Thymus (tissue), 11 donors: ENCODE measurements at regions not wholly inside any gene's neighbourhood (a gene's known extent, or its start where the extent isn't known, plus 50 kb on each side); places are given as distances from the start of the nearest gene placed in this dataset.
"Not testable (repeated sequence)": the region's sequence is repeated elsewhere in the genome, so short reads cannot be mapped to it uniquely, and the experiment has no call there.

ENCODE experiments used
- DNase-seq, 9 donors: peaks; one replicate each; pipeline ENCODE4 v3.0.0-alpha.2; 2013; ENCODE audit warnings: low spot score in 9 of 9, low read depth in 6 of 9, missing footprints in 1 of 9
- H3K27ac ChIP-seq, 2 donors: one replicate each; pipeline ENCODE4 v1.5.1; 2013; ENCODE audit warnings: control low read depth in 1 of 2, low read depth in 1 of 2, low read length in 1 of 2, mild to moderate bottlenecking in 1 of 2, moderate library complexity in 1 of 2
- H3K27me3 ChIP-seq, 2 donors: one replicate each; pipeline ENCODE4 v1.5.1; 2013; ENCODE audit warnings: low read length in 1 of 2; ENCODE audit not compliant: control insufficient read depth in 2 of 2, insufficient read depth in 1 of 2
- H3K36me3 ChIP-seq, 2 donors: one replicate each; pipeline ENCODE4 v1.5.1; 2013; ENCODE audit warnings: low read length in 1 of 2, mild to moderate bottlenecking in 1 of 2, moderate library complexity in 1 of 2; ENCODE audit not compliant: control insufficient read depth in 2 of 2, insufficient read depth in 2 of 2
- H3K4me1 ChIP-seq, 2 donors: one replicate each; pipeline ENCODE4 v1.5.1; 2013; ENCODE audit warnings: low read length in 2 of 2; ENCODE audit not compliant: control insufficient read depth in 2 of 2, insufficient read depth in 2 of 2
- H3K4me3 ChIP-seq, 2 donors: one replicate each; pipeline ENCODE4 v1.5.1; 2013; ENCODE audit warnings: low read length in 2 of 2, control low read depth in 1 of 2, mild to moderate bottlenecking in 1 of 2
- H3K9me3 ChIP-seq, 2 donors: one replicate each; pipeline ENCODE4 v1.5.1; 2013; ENCODE audit warnings: low read length in 1 of 2, mild to moderate bottlenecking in 1 of 2; ENCODE audit not compliant: control insufficient read depth in 2 of 2, insufficient read depth in 1 of 2
- whole genome bisulfite sequencing: extraction: QIAGEN DNeasy Blood & Tissue Kit; methylation state at CpG from one replicate; pipeline ENCODE4 v1.1.7; 2013; 5-methylcytosine and 5-hydroxymethylcytosine counted together
- donor health status: healthy.

DNA sequence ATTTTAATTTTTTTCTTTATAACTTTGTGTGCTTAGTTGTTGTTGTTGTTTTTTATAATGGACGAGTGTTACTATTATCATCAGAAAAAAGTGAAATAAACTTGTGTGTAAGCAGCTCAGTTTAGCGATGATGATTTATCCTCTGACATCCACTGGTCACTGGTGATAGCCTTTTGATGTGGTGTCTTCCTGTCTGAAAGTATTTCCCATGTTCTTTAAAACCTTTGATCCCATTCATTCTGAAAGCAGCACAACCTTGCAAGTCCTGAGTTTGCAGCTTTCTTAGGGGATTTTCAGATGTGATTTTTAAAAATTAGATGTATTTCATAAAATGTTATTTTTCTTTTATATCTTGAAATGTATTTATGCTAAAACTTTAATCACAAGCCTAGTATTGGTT, 85.9 kb upstream of the ZPLD1 start:
- no peak for DNase-seq
- Histone ChIP-seq H3K4me1 (no peaks in the 10 kb centered on the region), H3K36me3 (no peaks in the 10 kb centered on the region), H3K27me3 (no peaks in the 10 kb centered on the region), H3K9me3 (no peaks in the 10 kb centered on the region), H3K27ac (no peak overlapping the region), H3K4me3 (no peak overlapping the region)
- WGBS: 87% methylated on average over 2 of the region's 2 CpGs

GRCh38 chr3:102353148-102353547, 81.7 kb upstream of the ZPLD1 start:
- Histone ChIP-seq H3K27me3 (no peaks in the 10 kb centered on the region), H3K9me3 (no peaks in the 10 kb centered on the region), H3K4me1 (no peaks in the 10 kb centered on the region), H3K27ac (no peak overlapping the region), H3K36me3 (no peaks in the 10 kb centered on the region), H3K4me3 (no peak overlapping the region)
- WGBS: 90% methylated on average over 4 of the region's 4 CpGs
- DNase-seq: no peak

DNA sequence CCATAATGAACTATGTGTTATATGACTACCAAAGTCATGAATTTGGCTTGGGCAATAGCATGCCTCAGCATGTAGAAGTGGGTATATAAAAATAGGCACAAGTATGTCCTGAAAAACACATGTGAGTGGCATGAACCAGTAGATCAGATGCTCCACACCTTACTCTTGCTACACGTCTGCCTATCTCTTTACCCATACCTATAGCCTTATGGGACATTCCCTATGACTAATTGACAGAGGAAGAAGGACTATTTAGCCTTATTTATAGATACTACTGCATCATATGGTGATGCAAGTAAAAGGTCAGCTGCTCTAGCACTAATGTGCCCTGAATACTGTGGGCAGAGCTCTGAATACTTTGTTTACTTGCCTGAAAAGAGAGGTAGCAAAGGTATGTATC, 81.0 kb upstream of the ZPLD1 start:
- 94% methylated on average over 1 of the region's 1 CpG for WGBS
- no peaks in the 10 kb centered on the region for H3K36me3 ChIP-seq

GRCh38 chr3:102354818-102355515, 79.8 kb upstream of the ZPLD1 start:
- Histone ChIP-seq H3K4me1 (no peaks in the 10 kb centered on the region), H3K9me3 (no peaks in the 10 kb centered on the region), H3K27ac (no peak overlapping the region), H3K27me3 (no peaks in the 10 kb centered on the region), H3K36me3 (no peaks in the 10 kb centered on the region), H3K4me3 (no peak overlapping the region)
- no peak for DNase-seq

More for the DNA sequence above, 81.0 kb upstream of the ZPLD1 start:
- DNase-seq: no peak
- Histone ChIP-seq H3K4me3 (no peak overlapping the region), H3K27me3 (no peaks in the 10 kb centered on the region), H3K4me1 (no peaks in the 10 kb centered on the region), H3K27ac (no peak overlapping the region), H3K9me3 (no peaks in the 10 kb centered on the region)

- no peaks in the 10 kb centered on the region for H3K27me3 ChIP-seq
- DNase-seq: no peak
- H3K4me1 ChIP-seq: no peaks in the 10 kb centered on the region
- no peak overlapping the region for H3K27ac ChIP-seq
- no peak overlapping the region for H3K4me3 ChIP-seq
- H3K36me3 ChIP-seq: no peaks in the 10 kb centered on the region
- WGBS: 70% methylated on average over 2 of the region's 2 CpGs
- H3K9me3 ChIP-seq: no peaks in the 10 kb centered on the region
Observed at GRCh38 chr3:102356506-102356905, 78.3 kb upstream of the ZPLD1 start.

DNA sequence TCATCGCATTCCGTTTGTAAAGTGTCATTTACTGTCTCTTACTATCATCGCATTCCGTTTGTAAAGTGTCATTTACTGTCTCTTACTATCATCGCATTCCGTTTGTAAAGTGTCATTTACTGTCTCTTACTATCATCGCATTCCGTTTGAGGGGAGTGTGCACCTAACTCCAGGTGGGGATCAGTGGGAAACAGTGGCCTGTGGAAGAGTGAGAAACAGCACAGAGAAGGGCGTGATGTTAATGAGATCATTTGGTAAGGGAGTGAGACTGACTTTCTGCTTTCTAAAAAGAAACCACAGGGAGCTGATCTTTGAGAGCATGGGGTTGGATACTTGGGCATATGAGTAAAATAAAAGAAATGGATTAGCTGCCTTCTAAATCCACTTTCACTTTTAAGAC, 77.5 kb upstream of the ZPLD1 start:
- H3K4me3 ChIP-seq, H3K36me3 ChIP-seq, H3K27ac ChIP-seq, H3K27me3 ChIP-seq, H3K9me3 ChIP-seq, H3K4me1 ChIP-seq, DNase-seq: not testable (repeated sequence)
- 94% methylated on average over 9 of the region's 9 CpGs for WGBS

DNA sequence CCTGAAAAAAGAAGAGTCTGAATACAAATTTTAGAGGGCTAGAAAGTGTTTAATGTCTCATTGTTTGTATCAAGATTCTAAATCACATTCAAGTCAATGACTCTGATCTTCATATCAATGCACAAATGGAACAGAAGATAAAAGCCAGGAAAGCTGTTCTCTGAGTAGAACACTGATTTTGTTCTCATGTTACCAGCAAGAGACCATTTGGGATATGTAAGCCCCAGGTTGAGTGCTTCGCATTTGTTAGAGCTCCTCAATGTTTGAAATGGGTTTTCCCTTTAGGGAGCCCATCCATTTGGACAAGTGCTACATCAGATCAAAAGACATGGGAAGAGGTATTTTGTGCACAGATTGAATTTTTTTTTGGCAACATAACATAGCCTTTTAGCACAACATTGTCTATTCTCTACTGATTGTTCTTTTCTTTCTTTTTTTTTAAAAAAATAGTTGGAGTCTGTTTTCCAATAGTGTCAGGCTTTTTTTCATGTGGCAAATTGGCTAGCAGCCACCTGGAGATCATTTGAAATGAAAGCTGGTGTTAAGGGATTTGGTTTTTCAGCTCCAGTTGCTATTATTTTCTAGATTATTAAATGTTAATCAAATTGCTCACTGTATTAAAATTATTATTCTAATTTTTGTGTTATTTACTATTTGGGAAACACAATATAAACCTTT, 74.5 kb upstream of the ZPLD1 start:
- no peaks in the 10 kb centered on the region for H3K36me3 ChIP-seq
- 72% methylated on average over 1 of the region's 1 CpG for WGBS
- H3K4me1 ChIP-seq: no peaks in the 10 kb centered on the region
- H3K27ac ChIP-seq: no peak overlapping the region
- H3K27me3 ChIP-seq: no peaks in the 10 kb centered on the region
- H3K9me3 ChIP-seq: peaks cover 0 to 9% of the 10 kb centered on the region in 2 donors
- DNase-seq: no peak
- no peak overlapping the region for H3K4me3 ChIP-seq

- no peak overlapping the region for H3K27ac ChIP-seq
- no peak overlapping the region for H3K4me3 ChIP-seq
- peaks cover 0 to 9% of the 10 kb centered on the region in 2 donors for H3K9me3 ChIP-seq
- no peaks in the 10 kb centered on the region for H3K4me1 ChIP-seq
- no peaks in the 10 kb centered on the region for H3K36me3 ChIP-seq
- H3K27me3 ChIP-seq: no peaks in the 10 kb centered on the region
- no peak for DNase-seq
- 79% methylated on average over 3 of the region's 3 CpGs for WGBS
Observed at GRCh38 chr3:102361101-102361500, 73.7 kb upstream of the ZPLD1 start.

DNA sequence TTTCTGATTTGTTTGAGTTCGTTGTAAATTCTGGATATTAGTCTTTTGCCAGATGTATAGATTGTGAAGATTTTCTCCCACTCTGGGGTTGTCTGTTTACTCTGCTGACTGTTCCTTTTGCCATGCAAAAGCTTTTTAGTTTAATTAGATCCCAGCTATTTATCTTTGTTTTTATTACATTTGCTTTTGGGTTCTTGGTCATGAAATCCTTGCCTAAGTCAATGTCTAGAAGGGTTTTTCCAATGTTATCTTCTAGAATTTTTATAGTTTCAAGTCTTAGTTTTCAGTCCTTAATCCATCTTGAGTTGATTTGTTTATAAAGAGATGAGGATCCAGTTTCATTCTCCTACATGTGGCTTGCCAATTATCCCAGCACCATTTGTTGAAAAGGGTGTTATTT, 68.7 kb upstream of the ZPLD1 start:
- H3K36me3 ChIP-seq, DNase-seq, H3K4me1 ChIP-seq, H3K27me3 ChIP-seq, H3K4me3 ChIP-seq, H3K27ac ChIP-seq, H3K9me3 ChIP-seq: not testable (repeated sequence)
- 93% methylated on average over 1 of the region's 1 CpG for WGBS
